SK-N-SH treated with all-trans-retinoic acid at 6 μM for 48 hours (cell line): ENCODE measurements at regions not wholly inside any gene's neighbourhood (a gene's known extent, or its start where the extent isn't known, plus 50 kb on each side); places are given as distances from the start of the nearest gene placed in this dataset.

ENCODE experiments used
- ATAC-seq: fragments of 200-7000 bp; cut with Tn5 transposase; 3 replicates; pipeline ENCODE4 v1.9.1; 2020; ENCODE audit warnings: mild to moderate bottlenecking, moderate library complexity
- ARNTL ChIP-seq: fragments of 450-650 bp; formaldehyde crosslinking; IDR thresholded peaks from 2 replicates; pipeline ENCODE4 v1.5.0; 2020; ENCODE audit warnings: low read depth, mild to moderate bottlenecking, moderate library complexity, borderline replicate concordance
- BACH2 ChIP-seq: fragments of 250-450 bp; sonication (Bioruptor Pico); IDR thresholded peaks from 2 replicates; pipeline ENCODE4 v1.9.0; 2021; ENCODE audit warnings: mild to moderate bottlenecking, borderline replicate concordance
- CSDC2 ChIP-seq: fragments of 250-450 bp; sonication (Bioruptor Pico); IDR thresholded peaks from 2 replicates; pipeline ENCODE4 v1.5.0; 2020; ENCODE audit warnings: mild to moderate bottlenecking, moderate library complexity
- ESRRG ChIP-seq: fragments of 250-450 bp; sonication (Bioruptor Pico); IDR thresholded peaks from 2 replicates; pipeline ENCODE4 v1.6.1; 2021; ENCODE audit warnings: mild to moderate bottlenecking
- GLIS3 ChIP-seq: fragments of 250-450 bp; sonication (Bioruptor Pico); IDR thresholded peaks from 2 replicates; pipeline ENCODE4 v1.5.0; 2020; ENCODE audit warnings: mild to moderate bottlenecking, moderate library complexity
- ISL1 ChIP-seq: fragments of 250-450 bp; sonication (Bioruptor Pico); IDR thresholded peaks from 2 replicates; pipeline ENCODE4 v2.1.2; 2022; ENCODE audit warnings: mild to moderate bottlenecking, moderate library complexity
- OSR1 ChIP-seq: fragments of 250-450 bp; sonication (Bioruptor Pico); IDR thresholded peaks from 2 replicates; pipeline ENCODE4 v1.8.0; 2022; ENCODE audit warnings: moderate library complexity, mild to moderate bottlenecking, inconsistent platforms
- PPARA ChIP-seq: fragments of 250-450 bp; sonication (Bioruptor Pico); IDR thresholded peaks from 2 replicates; pipeline ENCODE4 v1.5.0; 2020; ENCODE audit warnings: mild to moderate bottlenecking, borderline replicate concordance
- RARB ChIP-seq: fragments of 250-450 bp; sonication (Bioruptor Pico); IDR thresholded peaks from 2 replicates; pipeline ENCODE4 v1.8.0; 2021; ENCODE audit warnings: mild to moderate bottlenecking, moderate library complexity
- SNAI2 ChIP-seq: fragments of 250-450 bp; sonication (Bioruptor Pico); IDR thresholded peaks from 2 replicates; pipeline ENCODE4 v1.5.0; 2020; ENCODE audit warnings: mild to moderate bottlenecking, moderate library complexity
- TCF4 ChIP-seq: fragments of 250-450 bp; sonication (Bioruptor Pico); IDR thresholded peaks from 2 replicates; pipeline ENCODE4 v1.8.0; 2021; ENCODE audit warnings: mild to moderate bottlenecking, moderate library complexity, borderline replicate concordance
- TOX ChIP-seq: fragments of 250-450 bp; sonication (Bioruptor Pico); IDR thresholded peaks from 2 replicates; pipeline ENCODE4 v1.8.0; 2021; ENCODE audit warnings: mild to moderate bottlenecking, moderate library complexity, borderline replicate concordance
- ZC3H10 ChIP-seq: fragments of 250-450 bp; sonication (Bioruptor Pico); IDR thresholded peaks from 2 replicates; pipeline ENCODE4 v1.5.1; 2021; ENCODE audit warnings: mild to moderate bottlenecking, moderate library complexity
- ZFP3 ChIP-seq: fragments of 250-450 bp; sonication (Bioruptor Pico); IDR thresholded peaks from 2 replicates; pipeline ENCODE4 v1.5.0; 2020; ENCODE audit warnings: mild to moderate bottlenecking, moderate library complexity
- ZFP30 ChIP-seq: fragments of 450-650 bp; formaldehyde crosslinking; IDR thresholded peaks from 2 replicates; pipeline ENCODE4 v1.5.0; 2022; ENCODE audit warnings: mild to moderate bottlenecking, moderate library complexity
- ZNF565 ChIP-seq: fragments of 450-650 bp; formaldehyde crosslinking; conservative IDR thresholded peaks from 2 replicates; pipeline ENCODE4 v1.5.0; 2020; ENCODE audit warnings: low read depth, mild to moderate bottlenecking, moderate library complexity
- ZNF70 ChIP-seq: fragments of 450-650 bp; formaldehyde crosslinking; IDR thresholded peaks from 2 replicates; pipeline ENCODE4 v1.5.0; 2020; ENCODE audit warnings: mild to moderate bottlenecking, moderate library complexity
- ZNF8 ChIP-seq: fragments of 450-650 bp; formaldehyde crosslinking; IDR thresholded peaks from 2 replicates; pipeline ENCODE4 v1.5.0; 2020; ENCODE audit warnings: mild to moderate bottlenecking, moderate library complexity
- TF ChIP-seq, protein P1 (sequence below): fragments of 250-450 bp; sonication (Bioruptor Pico); IDR thresholded peaks from 2 replicates; pipeline ENCODE4 v1.5.0; 2020; ENCODE audit warnings: mild to moderate bottlenecking, moderate library complexity
- TF ChIP-seq, protein P2 (sequence below): fragments of 250-450 bp; sonication (Bioruptor Pico); IDR thresholded peaks from 2 replicates; pipeline ENCODE4 v1.5.1; 2020; ENCODE audit warnings: low read depth, mild to moderate bottlenecking, moderate library complexity
- TF ChIP-seq, protein P3 (sequence below): fragments of 250-450 bp; sonication (Bioruptor Pico); IDR thresholded peaks from 2 replicates; pipeline ENCODE4 v1.8.0; 2020; ENCODE audit warnings: mild to moderate bottlenecking, moderate library complexity, borderline replicate concordance
- TF ChIP-seq, protein P4 (sequence below): fragments of 250-450 bp; sonication (Bioruptor Pico); IDR thresholded peaks from 2 replicates; pipeline ENCODE4 v1.8.0; 2021; ENCODE audit warnings: low read depth, mild to moderate bottlenecking, moderate library complexity, borderline replicate concordance
- TF ChIP-seq, protein P5 (sequence below): fragments of 250-450 bp; sonication (Bioruptor Pico); IDR thresholded peaks from 2 replicates; pipeline ENCODE4 v1.5.1; 2021; ENCODE audit warnings: mild to moderate bottlenecking, moderate library complexity

DNA sequence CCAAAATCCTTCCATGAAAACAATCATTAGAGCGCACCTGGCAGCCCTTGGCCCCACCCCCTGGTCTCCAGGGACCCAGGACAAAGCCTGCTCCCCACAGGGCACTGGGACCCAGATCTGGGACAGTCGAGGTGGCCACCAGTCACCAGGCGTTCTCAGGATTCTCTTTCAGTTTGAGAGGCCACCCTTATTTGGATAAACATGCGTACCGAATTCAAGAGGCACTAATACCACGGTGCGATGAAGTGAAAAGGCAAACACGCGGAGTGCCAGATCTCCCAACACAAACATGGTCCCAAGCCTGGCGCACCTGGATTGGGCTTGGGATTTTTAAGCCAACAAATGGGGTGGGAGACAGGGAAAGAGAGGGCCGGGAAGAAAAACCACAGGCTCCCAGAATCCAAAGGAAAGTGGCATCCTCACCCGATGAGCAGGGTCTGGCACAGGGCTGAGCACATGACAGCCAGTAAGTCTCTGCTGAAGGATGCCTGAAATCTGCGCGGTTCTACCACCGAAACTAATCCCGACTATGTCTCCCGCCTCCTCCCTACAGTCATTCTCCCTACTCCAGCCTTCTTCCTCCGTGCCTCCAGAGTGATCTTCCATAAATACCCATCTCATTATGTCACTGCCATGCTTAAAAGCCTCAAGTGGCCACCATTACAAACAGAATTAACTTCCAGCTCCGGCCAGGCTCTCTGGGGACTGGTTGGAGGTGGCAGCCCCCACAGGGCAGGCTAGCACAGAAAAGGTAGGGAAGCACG lies 60.9 kb upstream of the KLHL29 start:
- no peak for ATAC-seq
- no peak for TF ChIP-seq OSR1 (CRISPR knock-in tag)
- TF ChIP-seq ZFP30 (CRISPR knock-in tag), result no peak
- no peak for TF ChIP-seq ZFP3
- no peak for TF ChIP-seq ZNF565 (CRISPR knock-in tag)
- TF ChIP-seq TCF4 (CRISPR knock-in tag), result no peak

DNA sequence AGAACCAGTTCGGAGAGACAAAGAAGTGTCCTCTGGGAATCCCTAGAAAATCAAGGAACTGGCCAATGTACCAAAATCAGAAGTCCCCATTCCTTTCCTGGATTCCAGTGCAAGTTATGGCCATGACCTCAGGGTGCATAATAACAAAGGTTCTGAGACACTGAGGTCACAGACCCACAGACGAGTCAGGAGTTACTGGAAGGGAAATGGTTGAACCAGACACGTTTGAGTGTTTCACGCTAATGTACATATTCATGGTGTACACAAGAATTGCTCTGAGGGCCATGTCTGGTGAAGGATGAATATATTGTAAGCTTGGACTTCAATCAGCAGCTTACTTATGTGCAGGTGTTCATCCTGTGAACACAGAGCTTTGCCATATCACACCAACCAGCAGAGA lies 58.6 kb upstream of the KLHL29 start:
- no peak for ATAC-seq
- TF ChIP-seq SNAI2 (CRISPR knock-in tag) (no peak), OSR1 (CRISPR knock-in tag) (no peak), ZFP3 (no peak), ZNF8 (CRISPR knock-in tag) (no peak), CSDC2 (CRISPR knock-in tag) (no peak), GLIS3 (CRISPR knock-in tag) (no peak), TCF4 (CRISPR knock-in tag) (no peak), ZNF565 (CRISPR knock-in tag) (no peak)
- TF ChIP-seq, protein P1, sequence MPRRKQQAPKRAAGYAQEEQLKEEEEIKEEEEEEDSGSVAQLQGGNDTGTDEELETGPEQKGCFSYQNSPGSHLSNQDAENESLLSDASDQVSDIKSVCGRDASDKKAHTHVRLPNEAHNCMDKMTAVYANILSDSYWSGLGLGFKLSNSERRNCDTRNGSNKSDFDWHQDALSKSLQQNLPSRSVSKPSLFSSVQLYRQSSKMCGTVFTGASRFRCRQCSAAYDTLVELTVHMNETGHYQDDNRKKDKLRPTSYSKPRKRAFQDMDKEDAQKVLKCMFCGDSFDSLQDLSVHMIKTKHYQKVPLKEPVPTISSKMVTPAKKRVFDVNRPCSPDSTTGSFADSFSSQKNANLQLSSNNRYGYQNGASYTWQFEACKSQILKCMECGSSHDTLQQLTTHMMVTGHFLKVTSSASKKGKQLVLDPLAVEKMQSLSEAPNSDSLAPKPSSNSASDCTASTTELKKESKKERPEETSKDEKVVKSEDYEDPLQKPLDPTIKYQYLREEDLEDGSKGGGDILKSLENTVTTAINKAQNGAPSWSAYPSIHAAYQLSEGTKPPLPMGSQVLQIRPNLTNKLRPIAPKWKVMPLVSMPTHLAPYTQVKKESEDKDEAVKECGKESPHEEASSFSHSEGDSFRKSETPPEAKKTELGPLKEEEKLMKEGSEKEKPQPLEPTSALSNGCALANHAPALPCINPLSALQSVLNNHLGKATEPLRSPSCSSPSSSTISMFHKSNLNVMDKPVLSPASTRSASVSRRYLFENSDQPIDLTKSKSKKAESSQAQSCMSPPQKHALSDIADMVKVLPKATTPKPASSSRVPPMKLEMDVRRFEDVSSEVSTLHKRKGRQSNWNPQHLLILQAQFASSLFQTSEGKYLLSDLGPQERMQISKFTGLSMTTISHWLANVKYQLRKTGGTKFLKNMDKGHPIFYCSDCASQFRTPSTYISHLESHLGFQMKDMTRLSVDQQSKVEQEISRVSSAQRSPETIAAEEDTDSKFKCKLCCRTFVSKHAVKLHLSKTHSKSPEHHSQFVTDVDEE (CRISPR knock-in tag), result no peak
- TF ChIP-seq, protein P2, sequence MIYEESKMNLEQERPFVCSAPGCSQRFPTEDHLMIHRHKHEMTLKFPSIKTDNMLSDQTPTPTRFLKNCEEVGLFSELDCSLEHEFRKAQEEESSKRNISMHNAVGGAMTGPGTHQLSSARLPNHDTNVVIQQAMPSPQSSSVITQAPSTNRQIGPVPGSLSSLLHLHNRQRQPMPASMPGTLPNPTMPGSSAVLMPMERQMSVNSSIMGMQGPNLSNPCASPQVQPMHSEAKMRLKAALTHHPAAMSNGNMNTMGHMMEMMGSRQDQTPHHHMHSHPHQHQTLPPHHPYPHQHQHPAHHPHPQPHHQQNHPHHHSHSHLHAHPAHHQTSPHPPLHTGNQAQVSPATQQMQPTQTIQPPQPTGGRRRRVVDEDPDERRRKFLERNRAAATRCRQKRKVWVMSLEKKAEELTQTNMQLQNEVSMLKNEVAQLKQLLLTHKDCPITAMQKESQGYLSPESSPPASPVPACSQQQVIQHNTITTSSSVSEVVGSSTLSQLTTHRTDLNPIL (CRISPR knock-in tag), result no peak

DNA sequence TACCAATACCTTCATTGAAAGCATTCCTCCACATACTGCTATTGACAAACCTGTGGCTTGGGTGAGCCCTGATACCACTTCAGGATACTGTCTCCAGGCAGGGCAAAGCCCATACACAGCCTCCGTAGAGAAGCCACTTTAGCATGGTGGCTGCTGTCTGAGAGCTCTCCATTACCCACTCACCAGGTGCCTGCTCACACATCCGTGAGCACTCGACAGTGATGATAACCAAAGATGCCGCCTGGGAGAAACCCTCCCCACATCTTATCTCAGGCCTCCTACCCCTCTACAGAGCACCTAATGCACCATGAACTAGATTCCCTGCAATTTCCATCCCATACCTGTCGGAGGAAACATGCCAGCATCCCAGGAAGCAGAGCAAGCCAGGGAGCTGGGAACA lies 57.6 kb upstream of the KLHL29 start:
- TF ChIP-seq GLIS3 (CRISPR knock-in tag), result no peak
- TF ChIP-seq, protein P3, sequence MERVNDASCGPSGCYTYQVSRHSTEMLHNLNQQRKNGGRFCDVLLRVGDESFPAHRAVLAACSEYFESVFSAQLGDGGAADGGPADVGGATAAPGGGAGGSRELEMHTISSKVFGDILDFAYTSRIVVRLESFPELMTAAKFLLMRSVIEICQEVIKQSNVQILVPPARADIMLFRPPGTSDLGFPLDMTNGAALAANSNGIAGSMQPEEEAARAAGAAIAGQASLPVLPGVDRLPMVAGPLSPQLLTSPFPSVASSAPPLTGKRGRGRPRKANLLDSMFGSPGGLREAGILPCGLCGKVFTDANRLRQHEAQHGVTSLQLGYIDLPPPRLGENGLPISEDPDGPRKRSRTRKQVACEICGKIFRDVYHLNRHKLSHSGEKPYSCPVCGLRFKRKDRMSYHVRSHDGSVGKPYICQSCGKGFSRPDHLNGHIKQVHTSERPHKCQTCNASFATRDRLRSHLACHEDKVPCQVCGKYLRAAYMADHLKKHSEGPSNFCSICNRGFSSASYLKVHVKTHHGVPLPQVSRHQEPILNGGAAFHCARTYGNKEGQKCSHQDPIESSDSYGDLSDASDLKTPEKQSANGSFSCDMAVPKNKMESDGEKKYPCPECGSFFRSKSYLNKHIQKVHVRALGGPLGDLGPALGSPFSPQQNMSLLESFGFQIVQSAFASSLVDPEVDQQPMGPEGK (CRISPR knock-in tag), result no peak
- TF ChIP-seq, protein P4, sequence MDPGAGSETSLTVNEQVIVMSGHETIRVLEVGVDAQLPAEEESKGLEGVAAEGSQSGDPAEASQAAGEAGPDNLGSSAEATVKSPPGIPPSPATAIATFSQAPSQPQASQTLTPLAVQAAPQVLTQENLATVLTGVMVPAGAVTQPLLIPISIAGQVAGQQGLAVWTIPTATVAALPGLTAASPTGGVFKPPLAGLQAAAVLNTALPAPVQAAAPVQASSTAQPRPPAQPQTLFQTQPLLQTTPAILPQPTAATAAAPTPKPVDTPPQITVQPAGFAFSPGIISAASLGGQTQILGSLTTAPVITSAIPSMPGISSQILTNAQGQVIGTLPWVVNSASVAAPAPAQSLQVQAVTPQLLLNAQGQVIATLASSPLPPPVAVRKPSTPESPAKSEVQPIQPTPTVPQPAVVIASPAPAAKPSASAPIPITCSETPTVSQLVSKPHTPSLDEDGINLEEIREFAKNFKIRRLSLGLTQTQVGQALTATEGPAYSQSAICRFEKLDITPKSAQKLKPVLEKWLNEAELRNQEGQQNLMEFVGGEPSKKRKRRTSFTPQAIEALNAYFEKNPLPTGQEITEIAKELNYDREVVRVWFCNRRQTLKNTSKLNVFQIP (CRISPR knock-in tag), result no peak
- TF ChIP-seq SNAI2 (CRISPR knock-in tag), result no peak
- TF ChIP-seq, protein P5, sequence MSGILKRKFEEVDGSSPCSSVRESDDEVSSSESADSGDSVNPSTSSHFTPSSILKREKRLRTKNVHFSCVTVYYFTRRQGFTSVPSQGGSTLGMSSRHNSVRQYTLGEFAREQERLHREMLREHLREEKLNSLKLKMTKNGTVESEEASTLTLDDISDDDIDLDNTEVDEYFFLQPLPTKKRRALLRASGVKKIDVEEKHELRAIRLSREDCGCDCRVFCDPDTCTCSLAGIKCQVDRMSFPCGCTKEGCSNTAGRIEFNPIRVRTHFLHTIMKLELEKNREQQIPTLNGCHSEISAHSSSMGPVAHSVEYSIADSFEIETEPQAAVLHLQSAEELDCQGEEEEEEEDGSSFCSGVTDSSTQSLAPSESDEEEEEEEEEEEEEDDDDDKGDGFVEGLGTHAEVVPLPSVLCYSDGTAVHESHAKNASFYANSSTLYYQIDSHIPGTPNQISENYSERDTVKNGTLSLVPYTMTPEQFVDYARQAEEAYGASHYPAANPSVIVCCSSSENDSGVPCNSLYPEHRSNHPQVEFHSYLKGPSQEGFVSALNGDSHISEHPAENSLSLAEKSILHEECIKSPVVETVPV, result no peak
- TF ChIP-seq, protein P1 (CRISPR knock-in tag), result no peak
- no peak for TF ChIP-seq ESRRG
- no peak for TF ChIP-seq ZNF70 (CRISPR knock-in tag)
- TF ChIP-seq ZNF8 (CRISPR knock-in tag), result no peak
- no peak for TF ChIP-seq ZFP30 (CRISPR knock-in tag)
- TF ChIP-seq TOX (CRISPR knock-in tag), result no peak
- TF ChIP-seq CSDC2 (CRISPR knock-in tag), result no peak
- no peak for TF ChIP-seq RARB (CRISPR knock-in tag)
- TF ChIP-seq ARNTL, result no peak
- TF ChIP-seq PPARA, result no peak
- no peak for TF ChIP-seq BACH2 (CRISPR knock-in tag)
- no peak for TF ChIP-seq ZC3H10 (CRISPR knock-in tag)
- TF ChIP-seq, protein P2 (CRISPR knock-in tag), result no peak
- TF ChIP-seq ISL1 (CRISPR knock-in tag), result no peak
- no peak for ATAC-seq
